H9 (cell line): ENCODE measurements at regions not wholly inside any gene's neighbourhood (a gene's known extent, or its start where the extent isn't known, plus 50 kb on each side); places are given as distances from the start of the nearest gene placed in this dataset.

Experiments used
- DNase-seq: peaks from one replicate; pipeline ENCODE4 v3.0.0-alpha.2; 2017
- H2AFZ ChIP-seq: one replicate; pipeline ENCODE4 v1.6.1; 2013; ENCODE audit warnings: mild to moderate bottlenecking, low read length, control low read depth, moderate library complexity
- H2AK5ac ChIP-seq: 2 replicates; pipeline ENCODE4 v1.6.1; 2013; ENCODE audit warnings: low read length, control low read depth, mixed read lengths; ENCODE audit not compliant: insufficient read length
- H2BK120ac ChIP-seq: one replicate; pipeline ENCODE4 v1.6.1; 2013; ENCODE audit warnings: low read depth, mild to moderate bottlenecking, low read length, control low read depth, inconsistent platforms; ENCODE audit not compliant: poor library complexity, severe bottlenecking
- H2BK12ac ChIP-seq: 2 replicates; pipeline ENCODE4 v1.6.1; 2013; ENCODE audit warnings: low read length, control low read depth, mixed read lengths, low read depth; ENCODE audit not compliant: insufficient read length
- H2BK15ac ChIP-seq: 2 replicates; pipeline ENCODE4 v1.6.1; 2013; ENCODE audit warnings: low read depth, low read length, control low read depth
- H2BK20ac ChIP-seq: one replicate; pipeline ENCODE4 v1.6.1; 2013; ENCODE audit warnings: low read depth, mild to moderate bottlenecking, low read length, control low read depth, inconsistent platforms; ENCODE audit not compliant: poor library complexity, severe bottlenecking
- H2BK5ac ChIP-seq: 2 replicates; pipeline ENCODE4 v1.6.1; 2013; ENCODE audit warnings: low read length, control low read depth, mixed read lengths; ENCODE audit not compliant: insufficient read length
- H3K14ac ChIP-seq: 2 replicates; pipeline ENCODE4 v1.6.1; 2013; ENCODE audit warnings: low read length, control low read depth; ENCODE audit not compliant: insufficient read depth
- H3K18ac ChIP-seq: 2 replicates; pipeline ENCODE4 v1.6.1; 2013; ENCODE audit warnings: low read depth, mild to moderate bottlenecking, mixed read lengths, low read length, control low read depth; ENCODE audit not compliant: insufficient read length
- H3K23ac ChIP-seq: 2 replicates; pipeline ENCODE4 v1.6.1; 2013; ENCODE audit warnings: low read length, control low read depth, mixed read lengths, low read depth; ENCODE audit not compliant: insufficient read length
- H3K23me2 ChIP-seq: 2 replicates; pipeline ENCODE4 v1.6.1; 2013; ENCODE audit warnings: low read depth, mild to moderate bottlenecking, mixed read lengths, low read length, control low read depth; ENCODE audit not compliant: insufficient read length, poor library complexity, severe bottlenecking
- H3K27ac ChIP-seq: 2 replicates; pipeline ENCODE4 v1.5.1; 2013; ENCODE audit warnings: low read length, control low read depth, mixed read lengths, low read depth; ENCODE audit not compliant: insufficient read length
- H3K27me3 ChIP-seq: 2 replicates; pipeline ENCODE4 v1.6.1; 2013; ENCODE audit warnings: low read length, control low read depth, inconsistent platforms; ENCODE audit not compliant: insufficient read depth
- H3K4ac ChIP-seq: 2 replicates; pipeline ENCODE4 v1.6.1; 2013; ENCODE audit warnings: low read depth, mild to moderate bottlenecking, control low read depth, inconsistent platforms, low read length, moderate library complexity
- H3K4me1 ChIP-seq: 2 replicates; pipeline ENCODE4 v1.6.1; 2013; ENCODE audit warnings: low read length, control low read depth, inconsistent platforms; ENCODE audit not compliant: insufficient read depth
- H3K4me2 ChIP-seq: 2 replicates; pipeline ENCODE4 v1.6.1; 2013; ENCODE audit warnings: low read length, control low read depth, mixed read lengths; ENCODE audit not compliant: insufficient read length, insufficient read depth
- H3K56ac ChIP-seq: 2 replicates; pipeline ENCODE4 v1.6.1; 2013; ENCODE audit warnings: low read depth, mild to moderate bottlenecking, mixed read lengths, low read length, control low read depth; ENCODE audit not compliant: insufficient read length
- H3K79me1 ChIP-seq: 2 replicates; pipeline ENCODE4 v1.6.1; 2013; ENCODE audit warnings: low read depth, mild to moderate bottlenecking, moderate library complexity, low read length, control low read depth, inconsistent platforms; ENCODE audit not compliant: insufficient read depth, poor library complexity, severe bottlenecking
- H3K79me2 ChIP-seq: 2 replicates; pipeline ENCODE4 v1.6.1; 2013; ENCODE audit warnings: low read length, control low read depth, inconsistent platforms; ENCODE audit not compliant: insufficient read depth
- H3K9ac ChIP-seq: 2 replicates; pipeline ENCODE4 v1.6.1; 2013; ENCODE audit warnings: low read length, control low read depth, mixed read lengths; ENCODE audit not compliant: insufficient read length; ENCODE audit errors: extremely low read depth
- H3K9me3 ChIP-seq: one replicate; pipeline ENCODE4 v1.6.1; 2013; ENCODE audit warnings: low read depth, low read length, inconsistent platforms; ENCODE audit not compliant: control insufficient read depth
- H3T11ph ChIP-seq: one replicate; pipeline ENCODE4 v1.6.1; 2013; ENCODE audit warnings: mild to moderate bottlenecking, low read length, control low read depth, inconsistent platforms
- H4K20me1 ChIP-seq: one replicate; pipeline ENCODE4 v1.6.1; 2013; ENCODE audit not compliant: control insufficient read depth, insufficient read length, insufficient read depth
- H4K5ac ChIP-seq: 2 replicates; pipeline ENCODE4 v1.6.1; 2013; ENCODE audit warnings: low read depth, mild to moderate bottlenecking, mixed read lengths, low read length, control low read depth; ENCODE audit not compliant: insufficient read length
- H4K8ac ChIP-seq: replicated peaks from 2 replicates; pipeline ENCODE4 v1.6.1; 2013; ENCODE audit warnings: low read length, control low read depth, mixed read lengths, low read depth; ENCODE audit not compliant: insufficient read length
- H4K91ac ChIP-seq: 2 replicates; pipeline ENCODE4 v1.6.1; 2013; ENCODE audit warnings: low read depth, mild to moderate bottlenecking, moderate library complexity, mixed read lengths, low read length, control low read depth; ENCODE audit not compliant: insufficient read length
- H3K27ac Mint-ChIP-seq, 3 experiments: 2 replicates in 2 of 3; 3 replicates in 1 of 3; pipeline ENCODE4 v1.8.0; 2020 to 2021; ENCODE audit warnings: mixed read lengths in 3 of 3, mild to moderate bottlenecking in 1 of 3, moderate library complexity in 1 of 3
- H3K27me3 Mint-ChIP-seq: 2 replicates; pipeline ENCODE4 v1.8.0; 2021; ENCODE audit warnings: low read depth, mild to moderate bottlenecking, moderate library complexity, mixed read lengths
- H3K36me3 Mint-ChIP-seq, 3 experiments: 2 replicates in 2 of 3; 3 replicates in 1 of 3; pipeline ENCODE4 v1.8.0; 2020 to 2021; ENCODE audit warnings: low read depth in 3 of 3, mixed read lengths in 3 of 3; ENCODE audit not compliant: insufficient read depth in 1 of 3
- H3K4me1 Mint-ChIP-seq, 2 experiments: 2 replicates each; pipeline ENCODE4 v1.8.0; 2020; ENCODE audit warnings: mixed read lengths in 2 of 2
- H3K4me3 Mint-ChIP-seq, 2 experiments: 2 replicates in 1 of 2; 3 replicates in 1 of 2; pipeline ENCODE4 v1.8.0; 2020 to 2021; ENCODE audit warnings: mild to moderate bottlenecking in 2 of 2, mixed read lengths in 2 of 2, moderate library complexity in 1 of 2
- H3K9me3 Mint-ChIP-seq, 2 experiments: 2 replicates in 1 of 2; 3 replicates in 1 of 2; pipeline ENCODE4 v1.8.0; 2020; ENCODE audit warnings: mild to moderate bottlenecking in 2 of 2, mixed read lengths in 2 of 2, moderate library complexity in 1 of 2
- WGBS: extraction: QIAGEN DNeasy Blood & Tissue Kit; methylation state at CpG from one replicate; pipeline ENCODE4 v1.1.7; 2013; ENCODE audit warnings: missing lambda C conversion rate, low lambda C conversion rate, mixed read lengths; ENCODE audit not compliant: insufficient read length; ENCODE audit errors: extremely low coverage; 5-methylcytosine and 5-hydroxymethylcytosine counted together
- TF ChIP-seq, protein P1 (sequence below): fragments of 200-600 bp; sonication (generic); conservative IDR thresholded peaks from 3 replicates; pipeline ENCODE4 v1.8.0; 2021; ENCODE audit warnings: antibody characterized with exemption, mild to moderate bottlenecking

DNA sequence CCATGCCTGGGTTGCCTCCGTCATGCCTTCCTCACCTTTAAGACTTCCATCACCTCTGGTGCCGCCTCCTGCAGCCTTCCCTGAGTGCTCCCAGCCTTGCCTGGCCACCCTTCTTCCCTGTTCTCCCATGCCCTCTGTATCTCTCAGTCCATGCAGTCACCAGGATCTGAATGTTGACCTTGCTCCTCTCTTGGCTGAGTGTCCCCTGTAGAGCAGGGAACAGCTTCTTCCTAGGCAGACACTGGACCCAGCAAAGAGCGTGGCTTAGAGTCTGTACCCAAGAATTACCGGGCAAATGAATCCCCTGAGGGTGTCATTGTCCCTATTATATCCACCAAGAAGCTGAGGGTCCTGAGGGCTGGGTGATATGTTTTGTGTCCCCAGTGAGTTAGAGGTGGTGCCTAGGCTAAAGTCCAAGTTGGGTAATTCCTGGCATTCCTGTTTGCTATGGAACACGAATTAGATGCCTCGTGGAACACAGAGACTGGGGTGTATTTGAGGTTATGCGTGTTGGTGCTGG, 505.6 kb downstream of the RPS24 start:
- peaks cover 2 to 21% of the 10 kb centered on the region in 2 experiments; a peak in 3 of 4 replicates for H3K4me1 Mint-ChIP-seq
- no peak overlapping the region for H3K4me3 Mint-ChIP-seq
- Histone ChIP-seq H2BK20ac (no peak overlapping the region), H4K20me1 (no peaks in the 10 kb centered on the region), H2BK5ac (no peak overlapping the region), H2BK12ac (no peak overlapping the region), H3K79me1 (no peaks in the 10 kb centered on the region), H3K23me2 (no peaks in the 10 kb centered on the region), H3K23ac (no peak overlapping the region), H3K27ac (no peak overlapping the region), H3T11ph (no peak overlapping the region), H3K9me3 (no peaks in the 10 kb centered on the region), H3K56ac (no peak overlapping the region), H3K9ac (no peak overlapping the region), H4K5ac (no peak overlapping the region), H4K91ac (no peak overlapping the region), H3K14ac (no peak overlapping the region), H3K4ac (no peak overlapping the region), H2AFZ (no peak overlapping the region), H3K4me2 (no peak overlapping the region), H3K4me1 (no peaks in the 10 kb centered on the region), H3K79me2 (no peaks in the 10 kb centered on the region), H3K18ac (no peak overlapping the region), H2BK120ac (no peak overlapping the region), H2BK15ac (no peak overlapping the region), H4K8ac (no peak overlapping the region), H3K27me3 (no peaks in the 10 kb centered on the region), H2AK5ac (no peak overlapping the region)
- H3K27ac Mint-ChIP-seq: no peak overlapping the region
- TF ChIP-seq, protein P1, sequence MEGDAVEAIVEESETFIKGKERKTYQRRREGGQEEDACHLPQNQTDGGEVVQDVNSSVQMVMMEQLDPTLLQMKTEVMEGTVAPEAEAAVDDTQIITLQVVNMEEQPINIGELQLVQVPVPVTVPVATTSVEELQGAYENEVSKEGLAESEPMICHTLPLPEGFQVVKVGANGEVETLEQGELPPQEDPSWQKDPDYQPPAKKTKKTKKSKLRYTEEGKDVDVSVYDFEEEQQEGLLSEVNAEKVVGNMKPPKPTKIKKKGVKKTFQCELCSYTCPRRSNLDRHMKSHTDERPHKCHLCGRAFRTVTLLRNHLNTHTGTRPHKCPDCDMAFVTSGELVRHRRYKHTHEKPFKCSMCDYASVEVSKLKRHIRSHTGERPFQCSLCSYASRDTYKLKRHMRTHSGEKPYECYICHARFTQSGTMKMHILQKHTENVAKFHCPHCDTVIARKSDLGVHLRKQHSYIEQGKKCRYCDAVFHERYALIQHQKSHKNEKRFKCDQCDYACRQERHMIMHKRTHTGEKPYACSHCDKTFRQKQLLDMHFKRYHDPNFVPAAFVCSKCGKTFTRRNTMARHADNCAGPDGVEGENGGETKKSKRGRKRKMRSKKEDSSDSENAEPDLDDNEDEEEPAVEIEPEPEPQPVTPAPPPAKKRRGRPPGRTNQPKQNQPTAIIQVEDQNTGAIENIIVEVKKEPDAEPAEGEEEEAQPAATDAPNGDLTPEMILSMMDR: no peak
- no CpG with 5 or more reads among the region's 7 CpGs for WGBS
- H3K27me3 Mint-ChIP-seq: peaks cover 4% of the 10 kb centered on the region
- DNase-seq: no peak
- peaks cover 0 to 2% of the 10 kb centered on the region in 2 experiments; a peak in 3 of 5 replicates for H3K9me3 Mint-ChIP-seq
- no peaks in the 10 kb centered on the region for H3K36me3 Mint-ChIP-seq
